Ovary (tissue), 3 donors: ENCODE measurements at regions not wholly inside any gene's neighbourhood (a gene's known extent, or its start where the extent isn't known, plus 50 kb on each side); places are given as distances from the start of the nearest gene placed in this dataset.

Experiments
- POLR2A ChIP-seq: fragments of 450-650 bp; IDR thresholded peaks from one replicate; pipeline ENCODE4 v1.6.1; 2017; ENCODE audit warnings: antibody characterized with exemption, mild to moderate bottlenecking, moderate library complexity
- TF ChIP-seq, protein P1 (sequence below), 3 donors: fragments of 450-650 bp in 2 of 3; fragments of 200-600 bp in 1 of 3; IDR thresholded peaks; one replicate each; pipeline versions ENCODE4 v1.5.1 to v1.8.0; 2016 to 2022; ENCODE audit warnings: antibody characterized with exemption in 3 of 3, mild to moderate bottlenecking in 1 of 3
- donor health status: DM: no; HTN: no; CAD: no.

DNA sequence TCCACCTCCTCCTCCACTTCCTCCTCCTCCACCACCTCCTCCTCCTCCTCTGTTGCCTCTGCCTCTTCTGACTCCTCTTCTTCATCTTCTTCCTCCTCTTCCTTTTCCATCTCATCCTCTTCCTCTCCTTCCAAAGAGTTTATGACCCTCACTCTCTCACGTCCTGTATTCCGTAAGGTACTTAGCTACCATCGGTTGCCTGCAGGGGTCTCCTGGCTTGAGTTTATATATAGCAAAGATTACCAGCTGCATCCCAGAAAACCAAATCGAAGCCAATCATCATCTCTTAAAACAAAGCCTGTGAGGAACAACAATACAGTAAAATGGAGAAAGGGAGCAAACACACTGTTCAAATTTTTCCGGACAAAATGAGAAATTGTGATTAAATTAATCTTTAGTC is 317.4 kb downstream of the C3orf38 start:
- TF ChIP-seq, protein P1, sequence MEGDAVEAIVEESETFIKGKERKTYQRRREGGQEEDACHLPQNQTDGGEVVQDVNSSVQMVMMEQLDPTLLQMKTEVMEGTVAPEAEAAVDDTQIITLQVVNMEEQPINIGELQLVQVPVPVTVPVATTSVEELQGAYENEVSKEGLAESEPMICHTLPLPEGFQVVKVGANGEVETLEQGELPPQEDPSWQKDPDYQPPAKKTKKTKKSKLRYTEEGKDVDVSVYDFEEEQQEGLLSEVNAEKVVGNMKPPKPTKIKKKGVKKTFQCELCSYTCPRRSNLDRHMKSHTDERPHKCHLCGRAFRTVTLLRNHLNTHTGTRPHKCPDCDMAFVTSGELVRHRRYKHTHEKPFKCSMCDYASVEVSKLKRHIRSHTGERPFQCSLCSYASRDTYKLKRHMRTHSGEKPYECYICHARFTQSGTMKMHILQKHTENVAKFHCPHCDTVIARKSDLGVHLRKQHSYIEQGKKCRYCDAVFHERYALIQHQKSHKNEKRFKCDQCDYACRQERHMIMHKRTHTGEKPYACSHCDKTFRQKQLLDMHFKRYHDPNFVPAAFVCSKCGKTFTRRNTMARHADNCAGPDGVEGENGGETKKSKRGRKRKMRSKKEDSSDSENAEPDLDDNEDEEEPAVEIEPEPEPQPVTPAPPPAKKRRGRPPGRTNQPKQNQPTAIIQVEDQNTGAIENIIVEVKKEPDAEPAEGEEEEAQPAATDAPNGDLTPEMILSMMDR (IDR thresholded peaks at IDR 0.05) = no peak
- TF ChIP-seq POLR2A = no peak
